Coronary artery (tissue), 2 donors: ENCODE measurements at regions not wholly inside any gene's neighbourhood (a gene's known extent, or its start where the extent isn't known, plus 50 kb on each side); places are given as distances from the start of the nearest gene placed in this dataset.
"Not testable (repeated sequence)": the region's sequence is repeated elsewhere in the genome, so short reads cannot be mapped to it uniquely, and the experiment has no call there.

Source experiments
- DNase-seq: peaks from one replicate; pipeline ENCODE4 v3.0.0-alpha.2; 2017; ENCODE audit warnings: low spot score
- H3K27ac ChIP-seq, 2 donors: fragments of 200-600 bp; sonication (generic); one replicate each; pipeline ENCODE4 v1.5.1; 2016 to 2019
- H3K4me3 ChIP-seq: fragments of 200-600 bp; sonication (generic); 2 replicates; pipeline ENCODE4 v1.5.1; 2016; ENCODE audit warnings: mild to moderate bottlenecking, moderate library complexity
- TF ChIP-seq, protein P1 (sequence below): fragments of 200-600 bp; sonication (generic); IDR thresholded peaks from one replicate; pipeline ENCODE4 v1.5.1; 2019; ENCODE audit warnings: antibody characterized with exemption

DNA sequence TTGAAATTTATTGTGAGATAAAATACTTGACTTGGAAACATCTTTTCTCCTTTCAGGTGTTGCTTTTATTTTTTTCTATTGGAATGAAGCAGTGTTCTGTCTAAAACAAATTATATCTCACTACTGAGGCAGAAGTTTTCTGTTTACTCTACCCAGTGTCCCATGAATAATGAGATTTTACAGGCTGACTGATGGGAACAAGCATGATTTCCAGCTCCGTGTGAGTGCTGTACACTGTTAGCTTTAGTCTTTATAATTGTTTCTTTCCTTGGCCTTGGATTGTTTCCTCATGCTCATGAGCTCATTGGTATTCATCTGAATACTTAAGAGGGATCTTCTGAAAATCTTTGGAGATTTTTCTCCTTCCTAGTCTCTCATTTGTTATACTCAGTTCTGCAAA is 2049.5 kb upstream of the PRR20A start:
- TF ChIP-seq, protein P1, sequence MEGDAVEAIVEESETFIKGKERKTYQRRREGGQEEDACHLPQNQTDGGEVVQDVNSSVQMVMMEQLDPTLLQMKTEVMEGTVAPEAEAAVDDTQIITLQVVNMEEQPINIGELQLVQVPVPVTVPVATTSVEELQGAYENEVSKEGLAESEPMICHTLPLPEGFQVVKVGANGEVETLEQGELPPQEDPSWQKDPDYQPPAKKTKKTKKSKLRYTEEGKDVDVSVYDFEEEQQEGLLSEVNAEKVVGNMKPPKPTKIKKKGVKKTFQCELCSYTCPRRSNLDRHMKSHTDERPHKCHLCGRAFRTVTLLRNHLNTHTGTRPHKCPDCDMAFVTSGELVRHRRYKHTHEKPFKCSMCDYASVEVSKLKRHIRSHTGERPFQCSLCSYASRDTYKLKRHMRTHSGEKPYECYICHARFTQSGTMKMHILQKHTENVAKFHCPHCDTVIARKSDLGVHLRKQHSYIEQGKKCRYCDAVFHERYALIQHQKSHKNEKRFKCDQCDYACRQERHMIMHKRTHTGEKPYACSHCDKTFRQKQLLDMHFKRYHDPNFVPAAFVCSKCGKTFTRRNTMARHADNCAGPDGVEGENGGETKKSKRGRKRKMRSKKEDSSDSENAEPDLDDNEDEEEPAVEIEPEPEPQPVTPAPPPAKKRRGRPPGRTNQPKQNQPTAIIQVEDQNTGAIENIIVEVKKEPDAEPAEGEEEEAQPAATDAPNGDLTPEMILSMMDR = no peak
- H3K27ac ChIP-seq = no peak overlapping the region
- H3K4me3 ChIP-seq = no peak overlapping the region
- no peak for DNase-seq

GRCh38 chr13:55106509-55106908 is 2034.2 kb upstream of the PRR20A start:
- TF ChIP-seq, protein P1 = no peak
- no peak overlapping the region for H3K4me3 ChIP-seq
- no peak overlapping the region for H3K27ac ChIP-seq
- DNase-seq = no peak

GRCh38 chr13:55120631-55121030 is 2020.1 kb upstream of the PRR20A start:
- Histone ChIP-seq H3K27ac (no peak overlapping the region), H3K4me3 (no peak overlapping the region)
- TF ChIP-seq, protein P1 = no peak
- no peak for DNase-seq

DNA sequence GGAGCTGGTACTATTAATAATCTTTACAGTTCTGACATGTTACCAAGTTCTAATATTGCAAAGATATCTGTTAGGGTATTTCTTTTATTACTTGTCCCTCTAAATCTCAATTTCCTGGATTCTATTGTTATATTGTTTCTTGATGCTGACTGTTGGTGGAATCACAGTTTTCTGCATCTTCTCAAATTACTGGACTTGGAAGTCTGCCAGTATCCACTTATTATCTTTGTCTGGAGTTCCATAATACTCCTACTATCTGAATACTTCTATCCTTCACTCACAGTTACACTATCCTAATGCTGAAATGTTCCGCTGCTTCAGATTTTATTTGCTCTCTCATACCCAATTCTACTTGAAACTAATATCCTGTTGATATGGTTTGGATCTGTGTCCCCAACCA is 1985.7 kb upstream of the PRR20A start:
- no peak overlapping the region for H3K27ac ChIP-seq
- no peak for DNase-seq
- H3K4me3 ChIP-seq = no peak overlapping the region
- TF ChIP-seq, protein P1 = no peak

DNA sequence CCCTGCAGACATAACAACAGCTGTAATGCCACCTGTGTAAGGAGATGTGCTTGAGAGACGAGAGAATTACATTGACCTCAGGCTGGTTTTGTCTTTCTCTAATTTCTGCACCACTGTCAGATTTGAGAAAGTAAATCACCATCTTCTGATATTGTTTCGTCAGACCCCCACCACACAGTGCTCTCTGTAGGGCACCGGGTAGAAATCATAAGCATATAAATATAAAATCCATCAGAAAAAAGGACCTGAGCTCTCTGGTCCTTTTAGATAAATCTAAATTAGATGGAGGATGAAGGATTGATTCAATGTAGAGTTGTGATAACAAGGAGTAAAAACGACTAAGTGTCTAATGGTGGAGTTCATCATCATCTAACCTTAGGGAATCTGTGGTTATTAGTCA is 1981.0 kb upstream of the PRR20A start:
- TF ChIP-seq, protein P1 = no peak
- DNase-seq = no peak
- Histone ChIP-seq H3K27ac (no peak overlapping the region), H3K4me3 (no peak overlapping the region)

GRCh38 chr13:55160867-55161266 is 1979.9 kb upstream of the PRR20A start:
- Histone ChIP-seq H3K4me3 (no peak overlapping the region), H3K27ac (no peak overlapping the region)
- no peak for DNase-seq
- TF ChIP-seq, protein P1 = no peak

GRCh38 chr13:55178582-55178981 is 1962.1 kb upstream of the PRR20A start:
- H3K27ac ChIP-seq, H3K4me3 ChIP-seq, DNase-seq: not testable (repeated sequence)

- TF ChIP-seq, protein P1 = no peak
- no peak for DNase-seq
- H3K27ac ChIP-seq = no peak overlapping the region
- H3K4me3 ChIP-seq = no peak overlapping the region
Observed at GRCh38 chr13:55190996-55191395, 1949.7 kb upstream of the PRR20A start.
